HG02678 (cell line): ENCODE measurements at regions not wholly inside any gene's neighbourhood (a gene's known extent, or its start where the extent isn't known, plus 50 kb on each side); places are given as distances from the start of the nearest gene placed in this dataset.
"Not testable (repeated sequence)": the region's sequence is repeated elsewhere in the genome, so short reads cannot be mapped to it uniquely, and the experiment has no call there.

Source experiments
- ATAC-seq: cut with Tn5 transposase; IDR thresholded peaks from one replicate; pipeline ENCODE4 v1.9.1; 2021; ENCODE audit warnings: mild to moderate bottlenecking, moderate library complexity; ENCODE audit not compliant: unreplicated experiment

- no peak for ATAC-seq
These were observed 941.3 kb downstream of the TBC1D32 start for GRCh38 chr6:120392941-120393340.

GRCh38 chr6:120384671-120385070 is 949.6 kb downstream of the TBC1D32 start:
- ATAC-seq: no peak

- no peak for ATAC-seq
These were observed 950.6 kb downstream of the TBC1D32 start for GRCh38 chr6:120383681-120384080.

- peak; percentile 92 for ATAC-seq
These were observed 955.6 kb downstream of the TBC1D32 start for GRCh38 chr6:120378582-120379220.

GRCh38 chr6:120373185-120373584 is 961.1 kb downstream of the TBC1D32 start:
- no peak for ATAC-seq

- ATAC-seq: no peak
These were observed 970.9 kb downstream of the TBC1D32 start for GRCh38 chr6:120363429-120363828.

- not testable (repeated sequence) for ATAC-seq
These were observed 975.7 kb downstream of the TBC1D32 start for GRCh38 chr6:120358535-120358934.

- no peak for ATAC-seq
These were observed 976.8 kb downstream of the TBC1D32 start for GRCh38 chr6:120357447-120357846.

GRCh38 chr6:120355822-120356221 is 978.5 kb downstream of the TBC1D32 start:
- no peak for ATAC-seq

- no peak for ATAC-seq
These were observed 979.7 kb downstream of the TBC1D32 start for GRCh38 chr6:120354452-120355098.

GRCh38 chr6:120352491-120352890 is 981.8 kb downstream of the TBC1D32 start:
- ATAC-seq: no peak

- no peak for ATAC-seq
These were observed 985.4 kb downstream of the TBC1D32 start for GRCh38 chr6:120348926-120349325.

GRCh38 chr6:120328521-120328920 is 979.0 kb upstream of the MAN1A1 start:
- no peak for ATAC-seq

GRCh38 chr6:120320481-120321162 is 971.1 kb upstream of the MAN1A1 start:
- peak; percentile 62 for ATAC-seq

- ATAC-seq: peak; percentile 35
These were observed 954.7 kb upstream of the MAN1A1 start for GRCh38 chr6:120304223-120304622.

GRCh38 chr6:120303527-120303926 is 954.0 kb upstream of the MAN1A1 start:
- no peak for ATAC-seq

GRCh38 chr6:120302041-120302440 is 952.5 kb upstream of the MAN1A1 start:
- no peak for ATAC-seq

GRCh38 chr6:120290964-120291363 is 941.4 kb upstream of the MAN1A1 start:
- no peak for ATAC-seq

GRCh38 chr6:120282005-120282404 is 932.4 kb upstream of the MAN1A1 start:
- ATAC-seq: no peak

- no peak for ATAC-seq
These were observed 930.1 kb upstream of the MAN1A1 start for GRCh38 chr6:120279466-120280167.

GRCh38 chr6:120278689-120279396 is 929.3 kb upstream of the MAN1A1 start:
- ATAC-seq: no peak
